IMR-90 (cell line): ENCODE measurements at regions not wholly inside any gene's neighbourhood (a gene's known extent, or its start where the extent isn't known, plus 50 kb on each side); places are given as distances from the start of the nearest gene placed in this dataset.

Experiments
- CEBPB ChIP-seq: IDR thresholded peaks from 2 replicates; pipeline ENCODE4 v1.6.1; 2012; ENCODE audit warnings: low read depth, low read length, improper control_type of control experiment
- MAFK ChIP-seq: IDR thresholded peaks from 2 replicates; pipeline ENCODE4 v1.6.1; 2012; ENCODE audit warnings: low read depth, low read length, improper control_type of control experiment
- MAZ ChIP-seq: IDR thresholded peaks from 2 replicates; pipeline ENCODE4 v1.6.1; 2012; ENCODE audit warnings: low read depth, mild to moderate bottlenecking, low read length, improper control_type of control experiment, moderate library complexity, borderline replicate concordance
- POLR2A ChIP-seq: IDR thresholded peaks from 2 replicates; pipeline ENCODE4 v1.6.1; 2012; ENCODE audit warnings: mild to moderate bottlenecking, low read depth, low read length
- RAD21 ChIP-seq: IDR thresholded peaks from 2 replicates; pipeline ENCODE4 v1.6.1; 2012; ENCODE audit warnings: low read length, improper control_type of control experiment
- TF ChIP-seq, protein P1 (sequence below): conservative IDR thresholded peaks from 2 replicates; pipeline ENCODE4 v1.5.1; 2012; ENCODE audit warnings: mild to moderate bottlenecking, low read depth, low read length, improper control_type of control experiment

DNA sequence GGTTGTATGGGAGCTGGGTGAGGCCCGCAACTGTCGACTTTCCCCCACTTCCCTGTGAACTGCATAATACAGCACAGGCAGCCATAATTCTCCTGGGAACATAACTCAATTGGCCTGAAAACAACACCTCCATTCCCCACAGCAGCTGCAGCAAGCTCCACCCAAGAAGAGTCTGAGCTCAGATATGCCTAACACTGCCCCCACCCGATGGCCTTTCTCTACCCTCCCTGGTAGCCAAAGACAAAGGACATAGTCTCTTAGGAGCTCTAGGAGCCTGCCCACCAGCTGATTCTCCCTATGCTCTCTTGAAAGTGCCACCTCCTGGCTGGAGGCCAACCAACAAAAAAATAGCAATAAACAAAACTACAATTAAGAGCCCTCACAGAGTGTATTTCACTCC is 542.7 kb upstream of the LMO3 start:
- no peak for TF ChIP-seq CEBPB
- TF ChIP-seq, protein P1, sequence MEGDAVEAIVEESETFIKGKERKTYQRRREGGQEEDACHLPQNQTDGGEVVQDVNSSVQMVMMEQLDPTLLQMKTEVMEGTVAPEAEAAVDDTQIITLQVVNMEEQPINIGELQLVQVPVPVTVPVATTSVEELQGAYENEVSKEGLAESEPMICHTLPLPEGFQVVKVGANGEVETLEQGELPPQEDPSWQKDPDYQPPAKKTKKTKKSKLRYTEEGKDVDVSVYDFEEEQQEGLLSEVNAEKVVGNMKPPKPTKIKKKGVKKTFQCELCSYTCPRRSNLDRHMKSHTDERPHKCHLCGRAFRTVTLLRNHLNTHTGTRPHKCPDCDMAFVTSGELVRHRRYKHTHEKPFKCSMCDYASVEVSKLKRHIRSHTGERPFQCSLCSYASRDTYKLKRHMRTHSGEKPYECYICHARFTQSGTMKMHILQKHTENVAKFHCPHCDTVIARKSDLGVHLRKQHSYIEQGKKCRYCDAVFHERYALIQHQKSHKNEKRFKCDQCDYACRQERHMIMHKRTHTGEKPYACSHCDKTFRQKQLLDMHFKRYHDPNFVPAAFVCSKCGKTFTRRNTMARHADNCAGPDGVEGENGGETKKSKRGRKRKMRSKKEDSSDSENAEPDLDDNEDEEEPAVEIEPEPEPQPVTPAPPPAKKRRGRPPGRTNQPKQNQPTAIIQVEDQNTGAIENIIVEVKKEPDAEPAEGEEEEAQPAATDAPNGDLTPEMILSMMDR = no peak
- TF ChIP-seq RAD21 = no peak
- TF ChIP-seq POLR2A = no peak
- no peak for TF ChIP-seq MAFK
- no peak for TF ChIP-seq MAZ
